Panc1 (cell line): ENCODE measurements at regions not wholly inside any gene's neighbourhood (a gene's known extent, or its start where the extent isn't known, plus 50 kb on each side); places are given as distances from the start of the nearest gene placed in this dataset.

ENCODE experiments used
- POLR2AphosphoS5 ChIP-seq: IDR thresholded peaks from 2 replicates; pipeline ENCODE4 v1.6.1; 2012; ENCODE audit warnings: mild to moderate bottlenecking, low read depth, low read length, moderate library complexity
- REST ChIP-seq, 2 experiments: IDR thresholded peaks; 2 replicates each; pipeline ENCODE4 v1.6.1; 2011 to 2012; ENCODE audit warnings: low read depth in 2 of 2, control low read depth in 1 of 2, low read length in 1 of 2, mild to moderate bottlenecking in 1 of 2, moderate library complexity in 1 of 2; ENCODE audit not compliant: insufficient read depth in 1 of 2
- TCF7L2 ChIP-seq: IDR thresholded peaks from 2 replicates; pipeline ENCODE4 v1.6.1; 2011; ENCODE audit warnings: mild to moderate bottlenecking, low read depth, low read length, inconsistent platforms
- TF ChIP-seq, protein P1 (sequence below): fragments of 450-650 bp; IDR thresholded peaks from 2 replicates; pipeline ENCODE4 v1.5.1; 2017; ENCODE audit warnings: mild to moderate bottlenecking

- TF ChIP-seq REST (IDR thresholded peaks at IDR 0.05; ENCODE audit: insufficient read depth in 1 of 2, low read depth in 2 of 2, low read length in 1 of 2) (no peak), POLR2AphosphoS5 (no peak), TCF7L2 (no peak)
- TF ChIP-seq, protein P1, sequence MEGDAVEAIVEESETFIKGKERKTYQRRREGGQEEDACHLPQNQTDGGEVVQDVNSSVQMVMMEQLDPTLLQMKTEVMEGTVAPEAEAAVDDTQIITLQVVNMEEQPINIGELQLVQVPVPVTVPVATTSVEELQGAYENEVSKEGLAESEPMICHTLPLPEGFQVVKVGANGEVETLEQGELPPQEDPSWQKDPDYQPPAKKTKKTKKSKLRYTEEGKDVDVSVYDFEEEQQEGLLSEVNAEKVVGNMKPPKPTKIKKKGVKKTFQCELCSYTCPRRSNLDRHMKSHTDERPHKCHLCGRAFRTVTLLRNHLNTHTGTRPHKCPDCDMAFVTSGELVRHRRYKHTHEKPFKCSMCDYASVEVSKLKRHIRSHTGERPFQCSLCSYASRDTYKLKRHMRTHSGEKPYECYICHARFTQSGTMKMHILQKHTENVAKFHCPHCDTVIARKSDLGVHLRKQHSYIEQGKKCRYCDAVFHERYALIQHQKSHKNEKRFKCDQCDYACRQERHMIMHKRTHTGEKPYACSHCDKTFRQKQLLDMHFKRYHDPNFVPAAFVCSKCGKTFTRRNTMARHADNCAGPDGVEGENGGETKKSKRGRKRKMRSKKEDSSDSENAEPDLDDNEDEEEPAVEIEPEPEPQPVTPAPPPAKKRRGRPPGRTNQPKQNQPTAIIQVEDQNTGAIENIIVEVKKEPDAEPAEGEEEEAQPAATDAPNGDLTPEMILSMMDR = no peak
Observed at GRCh38 chr6:169062272-169062671, 191.4 kb downstream of the THBS2 start.
